ENCODE measurements at regions not wholly inside any gene's neighbourhood (a gene's known extent, or its start where the extent isn't known, plus 50 kb on each side); places are given as distances from the start of the nearest gene placed in this dataset.

- TF ChIP-seq POLR2A (IDR thresholded peaks at IDR 0.05; ENCODE audit: low read depth, low read length): no peak
- TF ChIP-seq TAF1 (IDR thresholded peaks at IDR 0.05; ENCODE audit: low read depth, low read length): no peak
- no peak for TF ChIP-seq POLR2AphosphoS5 (IDR thresholded peaks at IDR 0.05; ENCODE audit: low read depth, low read length)
- TF ChIP-seq POU2F2 (IDR thresholded peaks at IDR 0.05; ENCODE audit: low read depth, low read length): no peak
- TF ChIP-seq SPI1 (IDR thresholded peaks at IDR 0.05; ENCODE audit: low read depth, low read length): no peak
Measured at GRCh38 chr5:116750631-116751580, 176.3 kb upstream of the SEMA6A start.
